Amniotic stem cell (primary cell): ENCODE measurements at regions not wholly inside any gene's neighbourhood (a gene's known extent, or its start where the extent isn't known, plus 50 kb on each side); places are given as distances from the start of the nearest gene placed in this dataset.
"Not testable (repeated sequence)": the region's sequence is repeated elsewhere in the genome, so short reads cannot be mapped to it uniquely, and the experiment has no call there.

Experiments
- DNase-seq: peaks from one replicate; lab custom pipeline; 2025; lab: John Stamatoyannopoulos, UW

DNA sequence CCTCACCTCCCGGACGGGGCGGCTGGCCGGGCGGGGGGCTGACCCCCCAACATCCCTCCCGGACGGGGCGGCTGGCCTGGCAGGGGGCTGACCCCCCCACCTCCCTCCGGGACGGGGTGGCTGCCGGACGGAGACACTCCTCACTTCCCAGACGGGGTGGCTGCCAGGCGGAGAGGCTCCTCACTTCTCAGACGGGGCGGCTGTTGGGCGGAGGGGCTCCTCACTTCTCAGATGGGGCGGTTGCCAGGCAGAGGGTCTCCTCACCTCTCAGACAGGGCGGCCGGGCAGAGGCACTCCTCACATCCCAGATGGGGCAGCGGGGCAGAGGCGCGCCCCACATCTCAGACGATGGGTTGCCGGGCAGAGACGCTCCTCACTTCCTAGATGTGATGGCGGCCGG is 1280.7 kb upstream of the SEL1L start:
- not testable (repeated sequence) for DNase-seq

DNA sequence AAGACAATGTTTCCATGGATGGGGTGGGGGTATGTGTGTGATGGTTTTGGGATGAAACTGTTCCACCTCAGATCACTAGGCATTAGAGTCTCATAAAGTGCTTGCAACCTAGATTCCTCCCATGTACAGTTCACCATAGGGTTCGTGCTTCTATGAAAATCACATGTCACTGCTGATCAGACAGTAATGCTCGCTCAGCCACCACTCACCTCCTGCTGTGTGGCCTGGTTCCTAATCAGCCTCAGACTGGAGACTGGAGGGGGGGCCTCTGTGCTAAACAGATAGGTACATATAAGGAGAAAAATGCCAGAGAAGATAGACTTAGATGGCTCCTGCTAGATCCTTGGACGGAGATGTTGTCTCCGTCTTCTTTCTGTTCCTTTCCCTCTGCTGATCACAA is 1296.9 kb upstream of the SEL1L start:
- DNase-seq = no peak

GRCh38 chr14:82836256-82836950 is 1302.8 kb upstream of the SEL1L start:
- no peak for DNase-seq

DNA sequence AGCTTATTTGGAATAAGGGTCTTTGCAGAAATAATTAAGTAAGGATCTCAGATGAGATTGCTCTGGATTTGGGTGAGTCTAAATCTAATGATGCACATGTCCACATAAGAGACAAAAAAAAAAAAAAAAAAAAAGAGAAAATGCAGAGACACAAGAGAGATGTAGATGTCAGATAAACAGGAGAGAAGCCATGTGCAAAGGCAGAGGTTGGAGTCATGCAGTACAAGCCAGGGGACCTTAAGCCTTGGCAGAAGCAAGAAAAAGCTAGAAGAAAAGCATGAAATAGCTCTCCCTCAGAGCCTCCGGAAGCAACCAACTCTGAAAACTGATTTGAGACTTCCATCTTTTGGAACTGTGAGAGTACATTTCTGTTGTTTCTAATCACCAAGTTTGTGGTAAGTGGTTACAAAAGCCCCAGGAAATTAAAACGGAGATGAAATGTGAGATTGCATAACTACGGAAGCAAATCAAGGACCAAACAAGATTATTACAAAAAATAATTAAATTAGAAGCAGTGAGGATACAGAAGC is 1304.0 kb upstream of the SEL1L start:
- DNase-seq = no peak

GRCh38 chr14:82850576-82850975 is 1316.9 kb upstream of the SEL1L start:
- no peak for DNase-seq

- no peak for DNase-seq
These were observed 1320.5 kb upstream of the SEL1L start for GRCh38 chr14:82854131-82854530.

DNA sequence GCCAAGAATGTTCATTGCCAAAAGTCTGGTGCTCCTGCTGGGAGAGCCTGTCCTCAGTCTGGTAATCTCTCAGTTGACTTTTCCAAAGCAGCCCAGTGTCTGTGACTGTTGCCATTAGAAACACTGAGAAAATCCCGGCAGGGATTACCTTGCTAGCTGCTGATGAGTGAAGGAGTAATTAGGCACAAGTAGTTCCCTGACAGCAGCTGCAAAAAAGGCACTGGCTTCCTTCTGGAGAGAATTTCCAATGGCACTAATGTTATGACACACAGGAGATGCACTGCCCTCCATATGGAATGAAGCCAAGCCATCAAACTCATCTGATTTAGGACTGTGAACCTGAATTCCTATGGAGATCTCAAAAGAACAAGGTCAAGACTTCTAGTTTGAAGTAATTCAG is 1321.2 kb upstream of the SEL1L start:
- DNase-seq = no peak

GRCh38 chr14:82855912-82856391 is 1322.3 kb upstream of the SEL1L start:
- no peak for DNase-seq

GRCh38 chr14:82861313-82861712 is 1327.7 kb upstream of the SEL1L start:
- DNase-seq = no peak

GRCh38 chr14:82872494-82872893 is 1338.8 kb upstream of the SEL1L start:
- no peak for DNase-seq

DNA sequence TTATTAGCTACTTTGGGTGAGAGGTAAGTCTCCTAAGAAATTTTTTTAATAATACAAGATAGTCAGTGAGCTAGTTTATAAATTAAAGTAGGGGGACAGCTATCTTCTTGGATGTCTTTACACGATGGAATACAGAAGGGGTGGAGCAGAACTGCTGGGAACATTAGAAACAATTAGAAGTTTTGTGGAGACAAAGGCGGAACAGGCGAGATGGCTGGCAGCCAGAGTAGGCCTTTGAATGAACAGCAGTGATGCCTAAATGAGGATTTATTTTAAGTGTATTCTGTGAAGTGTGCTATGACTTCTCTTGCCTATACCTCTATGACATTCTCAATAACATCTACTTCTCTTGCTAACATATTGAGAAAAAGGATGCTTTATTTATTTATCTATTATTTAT is 1345.3 kb upstream of the SEL1L start:
- DNase-seq = no peak

- DNase-seq = no peak
These were observed 1346.4 kb upstream of the SEL1L start for GRCh38 chr14:82879949-82880535.

- no peak for DNase-seq
These were observed 1353.0 kb upstream of the SEL1L start for GRCh38 chr14:82886670-82887069.

GRCh38 chr14:82889701-82890100 is 1356.0 kb upstream of the SEL1L start:
- DNase-seq = no peak

- no peak for DNase-seq
These were observed 1362.8 kb upstream of the SEL1L start for GRCh38 chr14:82896476-82896875.

GRCh38 chr14:82897469-82898308 is 1364.0 kb upstream of the SEL1L start:
- DNase-seq = no peak

DNA sequence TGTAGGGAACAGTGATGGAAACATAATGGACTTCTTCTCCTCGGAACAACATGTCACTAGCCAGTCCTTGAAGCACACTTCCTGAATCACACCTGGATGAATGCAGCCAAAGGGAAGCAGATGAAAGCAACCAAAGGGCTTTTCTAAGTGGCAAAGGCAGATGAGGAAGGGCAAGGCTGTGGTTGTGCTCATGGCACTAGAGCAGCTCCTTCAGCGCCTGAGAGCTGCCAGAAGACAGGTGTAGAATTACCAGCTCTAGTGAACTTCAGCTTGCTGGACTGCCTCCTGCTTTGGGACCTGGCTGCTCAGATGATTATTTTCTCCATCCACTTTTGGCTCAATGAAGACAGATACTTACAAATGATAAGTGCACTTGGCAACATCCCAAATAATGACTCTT is 1372.1 kb upstream of the SEL1L start:
- no peak for DNase-seq

DNA sequence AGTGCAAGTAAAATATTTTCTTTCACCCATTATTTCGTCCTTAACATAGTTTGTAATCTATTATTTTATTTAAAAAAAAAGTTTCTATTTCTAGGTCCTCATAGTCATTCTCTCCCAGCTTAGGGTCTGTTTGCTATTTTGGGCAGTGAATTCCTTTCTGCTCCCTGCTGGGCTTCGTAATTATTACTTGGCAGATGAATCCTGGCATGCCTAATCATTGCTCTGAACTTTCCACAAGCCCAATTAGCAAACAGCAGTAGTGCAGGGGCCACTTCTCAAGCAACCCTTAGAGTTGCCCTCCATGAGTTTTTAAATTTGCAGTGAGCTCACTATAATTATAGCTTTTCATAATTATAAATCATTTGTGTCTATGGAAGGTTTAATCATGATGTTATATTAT is 1378.3 kb upstream of the SEL1L start:
- no peak for DNase-seq

DNA sequence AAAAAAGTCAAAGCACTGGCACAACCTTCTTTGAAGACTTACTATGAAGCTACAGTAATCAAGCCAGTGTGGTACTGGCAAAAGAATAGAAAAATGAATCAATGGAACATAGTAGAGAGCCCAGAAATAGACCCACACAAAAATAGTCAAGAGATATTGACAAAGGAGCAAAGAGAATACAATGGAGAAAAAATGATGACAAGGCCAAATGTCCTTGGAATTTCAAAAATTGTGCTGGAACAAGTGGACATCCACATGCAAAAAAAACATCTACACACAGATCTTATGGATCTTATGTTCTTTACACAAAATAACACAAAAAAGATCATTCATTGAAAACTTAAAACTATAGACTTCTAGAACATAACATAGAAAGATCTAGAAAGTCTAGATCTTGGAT is 1379.7 kb upstream of the SEL1L start:
- no peak for DNase-seq

- no peak for DNase-seq
These were observed 1381.7 kb upstream of the SEL1L start for GRCh38 chr14:82915381-82915780.

- DNase-seq = no peak
These were observed 1402.0 kb upstream of the SEL1L start for GRCh38 chr14:82935691-82936090.

- no peak for DNase-seq
These were observed 1417.5 kb upstream of the SEL1L start for GRCh38 chr14:82951171-82951570.

GRCh38 chr14:82963756-82964155 is 1430.1 kb upstream of the SEL1L start:
- DNase-seq = no peak
